ENCODE measurements at regions not wholly inside any gene's neighbourhood (a gene's known extent, or its start where the extent isn't known, plus 50 kb on each side); places are given as distances from the start of the nearest gene placed in this dataset.

DNA sequence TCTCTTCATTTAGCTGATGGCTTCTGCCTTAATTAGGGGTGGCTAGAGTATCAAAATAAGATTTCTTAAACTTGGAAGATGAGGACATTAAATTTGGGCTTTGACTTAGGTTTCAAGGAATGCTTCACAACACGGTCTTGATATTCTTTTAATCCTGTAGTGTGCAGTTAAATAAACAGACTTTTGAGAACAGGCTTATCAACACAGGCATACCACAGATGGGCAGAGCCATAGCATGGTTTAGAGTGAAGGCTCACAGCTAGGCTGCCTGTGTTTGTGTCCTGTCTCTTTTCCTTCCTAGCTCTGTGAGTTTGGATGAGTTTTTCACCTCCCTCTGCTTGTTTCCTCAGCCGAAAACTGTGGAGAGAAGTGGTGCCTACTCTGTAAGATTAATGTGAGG lies 102.3 kb upstream of the IPO9 start:
- H3K27me3 ChIP-seq (ENCODE audit: insufficient read depth): no peaks in the 10 kb centered on the region
- Mint-ChIP-seq H3K27me3 (ENCODE audit: insufficient read depth, low read depth, poor library complexity) (no peaks in the 10 kb centered on the region), H3K9me3 (no peaks in the 10 kb centered on the region), H3K36me3 (ENCODE audit: low read depth) (no peaks in the 10 kb centered on the region; the same call in 2 of the 3 replicates), H3K4me3 (no peak overlapping the region), H3K4me1 (peaks cover 20% of the 10 kb centered on the region), H3K27ac (no peak overlapping the region)
- H3K4me3 ChIP-seq: no peak overlapping the region
- DNase-seq (ENCODE audit: low spot score) (no peak), ATAC-seq (no peak)
- TF ChIP-seq ZNF114 (CRISPR knock-in tag; IDR thresholded peaks at IDR 0.05) (no peak), REST (IDR thresholded peaks at IDR 0.05; ENCODE audit: unreplicated experiment) (no peak), ZNF331 (CRISPR knock-in tag; IDR thresholded peaks at IDR 0.05; ENCODE audit: low read depth) (no peak), ETS1 (IDR thresholded peaks at IDR 0.05) (no peak), NANOG (IDR thresholded peaks at IDR 0.05; ENCODE audit: borderline replicate concordance) (no peak), STAT1 (IDR thresholded peaks at IDR 0.05; ENCODE audit: unreplicated experiment) (no peak), EZH2phosphoT487 (IDR thresholded peaks at IDR 0.05; ENCODE audit: unreplicated experiment) (no peak), CREB1 (CRISPR knock-in tag; IDR thresholded peaks at IDR 0.05; ENCODE audit: low read depth) (no peak)
- H3K9me2 ChIP-seq (ENCODE audit: insufficient read depth): no peaks in the 10 kb centered on the region
- H3K27ac ChIP-seq (ENCODE audit: low read depth): no peak overlapping the region
- no peak overlapping the region for H2AFZ ChIP-seq
- 0 out of 2 replicates have a peak, but pooled peaks cover 8% of the 10 kb centered on the region for H3K79me2 ChIP-seq (replicated peaks; ENCODE audit: insufficient read depth)
- H3K36me3 ChIP-seq (ENCODE audit: insufficient read depth): no peaks in the 10 kb centered on the region
- H3F3A ChIP-seq (replicated peaks; ENCODE audit: low read depth): no peaks in the 10 kb centered on the region
- no peak overlapping the region for H3K4me2 ChIP-seq
- 0 out of 2 replicates have a peak, but pooled peaks cover 3% of the 10 kb centered on the region for H3K4me1 ChIP-seq (ENCODE audit: insufficient read depth)
- 0 out of 2 replicates have a peak, but pooled peaks cover 8% of the 10 kb centered on the region for H4K20me1 ChIP-seq (replicated peaks; ENCODE audit: insufficient read depth)

DNA sequence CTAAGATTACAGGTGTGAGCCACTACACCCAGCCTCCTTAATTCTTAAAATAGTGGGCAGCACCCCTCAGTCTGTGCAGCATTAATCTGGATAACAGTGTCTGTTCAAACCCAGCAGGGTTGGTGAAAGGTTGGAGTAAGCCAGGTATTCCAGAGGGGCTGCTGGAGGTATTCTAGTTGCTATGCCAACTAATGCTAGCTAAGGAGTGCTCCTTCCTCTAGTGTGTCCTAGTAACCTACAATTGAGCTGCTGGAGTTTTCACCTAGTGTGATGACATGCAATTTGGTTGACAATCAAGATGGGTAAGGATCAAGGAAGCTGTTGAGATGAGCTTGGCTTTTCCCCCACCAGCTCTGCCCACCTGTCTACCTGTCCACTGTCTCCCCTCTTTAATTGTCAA lies 100.2 kb upstream of the IPO9 start:
- Histone ChIP-seq H3K27me3 (ENCODE audit: insufficient read depth) (no peaks in the 10 kb centered on the region), H3K9me2 (ENCODE audit: insufficient read depth) (no peaks in the 10 kb centered on the region), H3K4me1 (ENCODE audit: insufficient read depth) (0 out of 2 replicates have a peak, but pooled peaks cover 3% of the 10 kb centered on the region), H2AFZ (no peak overlapping the region), H3K4me2 (no peak overlapping the region), H4K20me1 (replicated peaks; ENCODE audit: insufficient read depth) (0 out of 2 replicates have a peak, but pooled peaks cover 5% of the 10 kb centered on the region), H3F3A (replicated peaks; ENCODE audit: low read depth) (no peaks in the 10 kb centered on the region), H3K4me3 (no peak overlapping the region), H3K36me3 (ENCODE audit: insufficient read depth) (no peaks in the 10 kb centered on the region), H3K27ac (ENCODE audit: low read depth) (no peak overlapping the region), H3K79me2 (replicated peaks; ENCODE audit: insufficient read depth) (0 out of 2 replicates have a peak, but pooled peaks cover 8% of the 10 kb centered on the region)
- Mint-ChIP-seq H3K27me3 (ENCODE audit: insufficient read depth, low read depth, poor library complexity) (no peaks in the 10 kb centered on the region), H3K4me3 (no peak overlapping the region), H3K4me1 (peaks cover 19% of the 10 kb centered on the region), H3K36me3 (ENCODE audit: low read depth) (no peaks in the 10 kb centered on the region; the same call in 2 of the 3 replicates), H3K9me3 (no peaks in the 10 kb centered on the region), H3K27ac (no peak overlapping the region)
- peak; percentile 84 for ATAC-seq
- DNase-seq (ENCODE audit: low spot score): peak; percentile 76
- TF ChIP-seq CREB1 (CRISPR knock-in tag; IDR thresholded peaks at IDR 0.05; ENCODE audit: low read depth) (no peak), ZNF114 (CRISPR knock-in tag; IDR thresholded peaks at IDR 0.05) (no peak)
